ENCODE measurements at regions not wholly inside any gene's neighbourhood (a gene's known extent, or its start where the extent isn't known, plus 50 kb on each side); places are given as distances from the start of the nearest gene placed in this dataset.

GRCh38 chr1:30539884-30540283, 183.5 kb downstream of the MATN1 start:
- TF ChIP-seq EP300 (IDR thresholded peaks at IDR 0.05) (no peak), HDAC2 (IDR thresholded peaks at IDR 0.05) (no peak), CTCF (IDR thresholded peaks at IDR 0.05) (no peak), MAX (IDR thresholded peaks at IDR 0.05) (no peak), E2F6 (IDR thresholded peaks at IDR 0.05; ENCODE audit: borderline replicate concordance, low read depth) (no peak), NR3C1 (IDR thresholded peaks at IDR 0.05) (no peak), RARB (CRISPR knock-in tag; IDR thresholded peaks at IDR 0.05) (no peak), KDM5A (IDR thresholded peaks at IDR 0.05) (no peak), POLR2A (IDR thresholded peaks at IDR 0.05; ENCODE audit: low read length) (no peak), RAD21 (conservative IDR thresholded peaks at IDR 0.05 in 1 of 2, IDR thresholded peaks at IDR 0.05 in 1 of 2) (no peak), ELK1 (IDR thresholded peaks at IDR 0.05; ENCODE audit: low read depth, low read length) (no peak), PBX3 (IDR thresholded peaks at IDR 0.05) (no peak), CHD2 (IDR thresholded peaks at IDR 0.05; ENCODE audit: low read length, partially characterized antibody) (no peak), BHLHE40 (IDR thresholded peaks at IDR 0.05; ENCODE audit: low read depth, low read length) (no peak)
